Right kidney (tissue), 1 donor: ENCODE measurements at regions not wholly inside any gene's neighbourhood (a gene's known extent, or its start where the extent isn't known, plus 50 kb on each side); places are given as distances from the start of the nearest gene placed in this dataset.

Source experiments
- DNase-seq: peaks from one replicate; pipeline ENCODE4 v3.0.0-alpha.2; 2016

DNA sequence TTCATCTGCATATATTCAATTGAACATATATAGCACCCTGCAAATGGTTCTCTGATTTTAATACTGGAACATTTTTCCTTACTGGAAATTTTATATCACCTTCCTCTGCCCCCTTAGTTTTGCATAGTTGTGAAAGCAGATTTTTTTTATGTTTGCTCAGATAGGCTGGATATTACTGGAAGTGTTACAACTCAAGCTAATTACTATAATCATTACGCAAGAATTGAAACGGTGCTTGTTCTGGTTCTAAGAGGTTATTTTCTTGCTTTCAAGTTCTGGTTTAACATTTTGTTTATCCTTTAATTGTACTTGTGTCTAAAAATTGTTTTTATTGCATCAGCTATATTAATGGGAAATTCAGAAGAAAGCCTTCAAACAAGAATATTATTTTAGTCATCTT lies 95.6 kb upstream of the MYO16 start:
- DNase-seq: no peak

GRCh38 chr13:108534728-108535127 lies 94.7 kb upstream of the MYO16 start:
- no peak for DNase-seq

DNA sequence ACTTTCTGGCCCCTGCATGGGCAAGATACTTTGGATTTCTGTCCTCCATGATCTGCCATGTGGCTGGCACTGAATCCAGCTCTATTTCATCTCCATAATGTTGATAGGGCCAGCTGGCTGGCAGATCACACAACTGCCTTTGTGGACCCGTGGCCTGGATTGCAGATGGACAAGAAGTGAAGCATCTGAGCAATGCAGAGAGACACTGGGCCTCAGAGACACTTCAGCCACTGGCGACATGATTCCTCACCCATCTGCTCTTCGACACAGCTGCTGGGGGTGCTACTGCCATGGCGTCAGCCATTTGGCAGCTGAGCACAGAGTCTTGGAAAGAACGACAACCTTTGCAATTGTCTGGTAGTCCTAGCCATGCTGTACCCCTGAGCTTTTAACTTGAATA lies 79.5 kb upstream of the MYO16 start:
- no peak for DNase-seq

DNA sequence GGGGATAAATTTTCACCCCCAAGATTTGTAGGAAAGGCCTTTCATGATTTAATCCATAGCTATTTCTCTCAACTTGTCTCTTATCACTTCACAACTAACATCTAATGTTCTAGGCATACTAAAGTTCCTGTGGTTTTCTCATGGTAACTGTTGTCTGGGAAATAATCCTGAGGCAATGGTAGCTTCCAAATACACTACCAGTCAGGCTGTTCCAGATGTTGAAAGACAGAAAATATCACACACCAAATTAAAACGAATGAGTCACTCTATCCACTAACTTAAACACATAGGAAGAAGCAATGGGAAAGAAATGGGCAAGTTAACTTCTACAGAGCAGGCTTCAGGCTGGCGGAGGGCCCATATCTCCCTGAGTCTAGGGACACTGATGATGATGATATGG lies 77.7 kb upstream of the MYO16 start:
- DNase-seq: no peak

DNA sequence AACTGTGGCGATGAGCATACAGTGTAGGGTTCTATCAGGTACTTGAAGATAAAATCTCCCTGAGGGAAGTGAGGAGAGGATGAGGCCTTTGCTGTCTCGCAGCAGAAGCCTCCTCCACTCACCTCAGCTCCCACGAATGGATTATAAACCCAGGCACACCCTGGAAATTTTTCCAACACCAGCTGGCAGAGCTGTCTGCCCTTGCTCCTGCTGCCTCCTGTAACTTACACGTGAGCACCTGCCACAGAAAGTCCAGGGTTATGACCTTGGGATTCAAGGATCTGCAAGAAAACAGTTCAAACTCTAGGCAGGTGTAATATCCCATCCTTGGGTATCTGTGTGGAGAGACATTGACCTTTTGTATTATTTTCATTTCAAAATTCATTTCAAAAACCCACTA lies 70.9 kb upstream of the MYO16 start:
- no peak for DNase-seq

DNA sequence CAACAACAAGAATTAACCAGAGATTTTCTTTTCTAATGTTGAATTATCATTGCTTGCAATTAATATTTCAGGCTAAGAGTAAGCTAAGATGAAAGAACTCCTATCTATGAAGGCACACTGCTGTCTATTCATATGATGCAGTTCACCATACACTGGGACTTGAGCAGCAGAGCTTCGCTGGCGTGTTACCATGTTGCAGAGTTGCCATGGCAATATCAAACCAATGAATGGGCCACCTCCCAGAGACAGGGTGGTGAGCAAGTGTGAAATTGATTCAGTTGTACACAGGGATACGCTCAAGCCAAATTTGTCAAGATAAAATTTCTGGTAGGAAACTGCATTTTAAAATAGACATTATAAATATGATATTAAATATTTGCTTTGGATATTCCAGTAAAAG lies 69.3 kb upstream of the MYO16 start:
- no peak for DNase-seq

DNA sequence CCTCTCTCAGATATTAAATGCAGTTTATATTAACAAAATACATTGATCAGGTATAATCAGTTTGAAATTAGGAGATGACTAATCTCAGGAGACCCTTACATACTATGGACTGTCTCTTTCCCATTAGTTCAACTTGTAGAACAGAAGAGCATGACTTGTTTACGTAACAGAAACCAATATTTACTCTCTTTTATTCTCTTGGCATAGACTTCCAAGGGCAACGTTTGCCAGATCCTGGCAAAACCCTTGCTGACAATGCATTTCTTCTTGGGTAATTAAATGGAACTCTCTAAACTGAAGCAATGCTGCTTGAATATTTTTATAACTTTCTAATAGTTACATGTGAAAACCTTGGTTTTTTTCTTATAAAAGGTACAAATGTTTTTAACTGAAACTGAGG lies 68.3 kb upstream of the MYO16 start:
- no peak for DNase-seq

GRCh38 chr13:108566413-108567170 lies 62.8 kb upstream of the MYO16 start:
- no peak for DNase-seq

DNA sequence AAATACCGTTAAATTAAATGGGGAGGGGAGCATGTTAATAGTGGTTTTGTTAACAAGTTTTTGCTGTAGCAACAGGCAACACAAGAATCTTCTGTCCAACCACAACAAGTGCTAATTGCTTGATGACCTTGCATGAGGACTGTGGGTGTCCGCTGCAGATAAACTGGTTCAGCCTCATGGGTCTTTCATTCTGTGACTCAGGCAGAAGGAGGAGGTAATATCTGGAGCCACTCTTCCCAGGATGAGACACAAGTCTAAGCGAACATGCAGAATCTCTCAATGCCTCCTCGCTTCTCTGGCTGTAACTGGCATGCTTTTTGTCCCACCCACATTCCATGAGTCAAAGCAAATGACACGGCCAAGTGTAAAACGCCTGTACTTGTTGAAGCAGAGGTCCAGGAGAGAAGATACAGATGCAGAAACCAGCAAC lies 56.6 kb upstream of the MYO16 start:
- DNase-seq: no peak

DNA sequence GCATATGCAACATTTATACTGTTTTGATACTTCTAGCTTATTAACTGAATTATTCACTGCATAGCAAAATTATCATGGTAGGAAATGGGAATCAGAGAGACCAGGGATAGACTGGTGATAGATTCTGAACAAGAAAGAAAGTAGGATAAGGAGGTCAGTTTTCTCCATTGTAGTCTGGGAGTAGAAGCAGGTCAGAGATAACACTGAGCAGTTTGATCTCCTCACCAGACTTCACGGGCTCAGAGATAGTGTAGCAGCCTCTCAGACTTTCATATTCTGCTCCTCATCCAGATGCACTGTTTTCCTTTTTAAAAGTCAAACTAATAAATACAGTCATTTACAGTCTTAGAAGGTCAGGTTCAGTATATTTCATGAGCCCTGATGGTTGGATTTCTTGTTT lies 56.0 kb upstream of the MYO16 start:
- DNase-seq: no peak

DNA sequence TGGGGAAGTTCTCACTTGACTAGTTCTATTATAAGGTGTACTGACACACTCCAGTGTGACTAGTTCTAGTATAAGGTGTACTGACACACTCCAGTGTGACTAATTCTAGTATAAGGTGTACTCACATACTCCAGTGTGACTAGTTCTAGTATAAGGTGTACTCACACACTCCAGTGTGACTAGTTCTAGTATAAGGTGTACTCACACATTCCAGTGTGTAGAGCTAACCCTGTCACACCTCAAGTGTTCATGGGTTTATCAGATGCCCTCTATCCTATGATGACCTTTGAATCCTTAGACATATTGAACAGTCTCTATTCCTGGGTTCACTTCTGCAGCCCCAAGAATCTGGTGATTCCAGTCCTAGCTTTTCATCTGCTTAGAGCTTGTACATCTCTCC lies 54.6 kb upstream of the MYO16 start:
- no peak for DNase-seq

- DNase-seq: no peak
Measured at GRCh38 chr13:108575430-108575829, 54.0 kb upstream of the MYO16 start.
